ENCODE measurements at regions not wholly inside any gene's neighbourhood (a gene's known extent, or its start where the extent isn't known, plus 50 kb on each side); places are given as distances from the start of the nearest gene placed in this dataset.

DNA sequence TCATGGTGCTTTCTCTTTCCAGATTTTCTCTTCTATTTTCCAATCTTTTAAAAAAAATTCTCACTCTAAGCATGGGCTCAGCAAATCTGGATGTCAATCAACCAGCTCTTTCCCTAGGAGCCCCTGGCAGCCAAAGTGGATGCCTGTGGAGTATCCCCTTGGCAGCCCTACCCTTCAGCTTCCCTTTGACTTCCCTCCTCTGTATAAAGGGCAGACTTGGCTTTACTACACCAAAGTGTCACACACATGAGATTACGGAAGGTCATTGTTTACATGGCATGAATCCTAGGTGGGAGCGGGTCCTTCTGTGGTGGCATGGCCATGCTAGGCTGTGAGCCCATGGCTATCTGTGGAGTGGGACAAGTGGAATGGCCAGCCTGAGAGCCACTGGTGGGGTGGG lies 379.9 kb downstream of the GABRB3 start:
- no peak for TF ChIP-seq POLR2AphosphoS5 (IDR thresholded peaks at IDR 0.05; ENCODE audit: low read depth, low read length)
- TF ChIP-seq FOXP2 (optimal IDR thresholded peaks at IDR 0.05; ENCODE audit: borderline replicate concordance, extremely low read depth, extremely low read length, insufficient read depth): no peak

DNA sequence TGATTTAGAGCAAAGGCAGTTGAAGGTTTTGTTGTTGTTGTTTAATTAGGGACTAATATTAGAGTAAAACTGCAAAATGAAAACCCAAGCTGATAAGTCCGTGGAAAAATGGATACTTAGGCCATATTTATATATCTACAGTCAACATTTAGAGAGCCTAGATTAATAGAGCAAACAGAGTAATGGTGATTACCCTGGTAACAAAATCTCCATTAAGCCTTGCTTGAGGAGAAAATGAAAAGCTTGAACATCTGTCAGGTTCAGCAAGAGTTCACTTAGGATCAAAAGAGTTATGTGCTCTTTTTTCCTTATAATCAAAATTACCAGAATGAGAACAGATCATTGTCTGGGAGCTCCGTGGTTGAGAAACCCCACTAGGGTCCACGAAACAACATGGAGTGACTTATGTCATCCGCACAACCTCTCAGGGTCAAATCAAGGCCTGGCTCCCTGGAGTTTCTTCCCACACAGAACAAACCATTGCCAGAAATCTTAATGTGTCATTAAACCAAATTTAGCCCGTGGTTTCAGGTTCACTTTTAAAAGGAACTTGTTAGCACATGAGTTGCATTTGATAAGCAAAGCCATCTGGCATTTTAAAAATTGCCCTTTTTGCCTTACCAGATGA lies 381.2 kb downstream of the GABRB3 start:
- TF ChIP-seq, protein P1, sequence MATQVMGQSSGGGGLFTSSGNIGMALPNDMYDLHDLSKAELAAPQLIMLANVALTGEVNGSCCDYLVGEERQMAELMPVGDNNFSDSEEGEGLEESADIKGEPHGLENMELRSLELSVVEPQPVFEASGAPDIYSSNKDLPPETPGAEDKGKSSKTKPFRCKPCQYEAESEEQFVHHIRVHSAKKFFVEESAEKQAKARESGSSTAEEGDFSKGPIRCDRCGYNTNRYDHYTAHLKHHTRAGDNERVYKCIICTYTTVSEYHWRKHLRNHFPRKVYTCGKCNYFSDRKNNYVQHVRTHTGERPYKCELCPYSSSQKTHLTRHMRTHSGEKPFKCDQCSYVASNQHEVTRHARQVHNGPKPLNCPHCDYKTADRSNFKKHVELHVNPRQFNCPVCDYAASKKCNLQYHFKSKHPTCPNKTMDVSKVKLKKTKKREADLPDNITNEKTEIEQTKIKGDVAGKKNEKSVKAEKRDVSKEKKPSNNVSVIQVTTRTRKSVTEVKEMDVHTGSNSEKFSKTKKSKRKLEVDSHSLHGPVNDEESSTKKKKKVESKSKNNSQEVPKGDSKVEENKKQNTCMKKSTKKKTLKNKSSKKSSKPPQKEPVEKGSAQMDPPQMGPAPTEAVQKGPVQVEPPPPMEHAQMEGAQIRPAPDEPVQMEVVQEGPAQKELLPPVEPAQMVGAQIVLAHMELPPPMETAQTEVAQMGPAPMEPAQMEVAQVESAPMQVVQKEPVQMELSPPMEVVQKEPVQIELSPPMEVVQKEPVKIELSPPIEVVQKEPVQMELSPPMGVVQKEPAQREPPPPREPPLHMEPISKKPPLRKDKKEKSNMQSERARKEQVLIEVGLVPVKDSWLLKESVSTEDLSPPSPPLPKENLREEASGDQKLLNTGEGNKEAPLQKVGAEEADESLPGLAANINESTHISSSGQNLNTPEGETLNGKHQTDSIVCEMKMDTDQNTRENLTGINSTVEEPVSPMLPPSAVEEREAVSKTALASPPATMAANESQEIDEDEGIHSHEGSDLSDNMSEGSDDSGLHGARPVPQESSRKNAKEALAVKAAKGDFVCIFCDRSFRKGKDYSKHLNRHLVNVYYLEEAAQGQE (IDR thresholded peaks at IDR 0.05; ENCODE audit: insufficient read depth in 1 of 2, low read depth in 2 of 2, low read length in 2 of 2): no peak
- no peak for TF ChIP-seq FOXP2 (optimal IDR thresholded peaks at IDR 0.05; ENCODE audit: borderline replicate concordance, extremely low read depth, extremely low read length, insufficient read depth)
- TF ChIP-seq TAF1 (IDR thresholded peaks at IDR 0.05; ENCODE audit: borderline replicate concordance, insufficient read depth, low read length): no peak

DNA sequence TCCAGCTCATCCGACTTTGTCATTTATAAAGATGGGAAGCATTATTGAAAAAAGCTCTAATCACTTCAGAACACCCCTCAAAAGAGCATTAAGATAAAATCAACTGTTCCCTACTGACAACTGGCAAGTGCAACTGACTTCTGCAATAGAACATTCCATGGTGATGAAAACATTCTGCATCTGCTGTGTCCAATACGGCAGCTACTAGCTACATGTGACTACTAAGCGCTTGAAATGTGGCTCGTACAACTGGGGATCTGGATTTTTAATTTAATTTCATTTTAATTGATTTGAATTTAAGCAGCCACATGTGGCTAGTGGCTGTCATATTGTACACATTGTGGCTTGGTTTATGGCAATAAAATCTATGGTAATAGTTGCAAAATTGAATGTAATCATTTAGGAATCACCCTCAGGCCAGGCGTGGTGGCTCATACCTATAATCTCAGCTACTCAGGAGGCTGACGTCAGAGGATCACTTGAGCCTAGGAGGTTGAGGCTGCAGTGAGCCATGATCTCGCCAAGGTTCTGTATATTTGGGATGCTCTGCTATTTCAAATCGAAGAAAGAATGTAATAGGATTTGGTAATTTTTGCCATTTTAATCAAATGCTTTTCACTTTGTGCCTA lies 390.3 kb downstream of the GABRB3 start:
- TF ChIP-seq POLR2AphosphoS5 (IDR thresholded peaks at IDR 0.05; ENCODE audit: low read depth, low read length): no peak
- TF ChIP-seq SIN3A (IDR thresholded peaks at IDR 0.05; ENCODE audit: borderline replicate concordance, insufficient read depth, low read length): no peak
- TF ChIP-seq, protein P1 (IDR thresholded peaks at IDR 0.05; ENCODE audit: insufficient read depth in 1 of 2, low read depth in 2 of 2, low read length in 2 of 2): no peak
- no peak for TF ChIP-seq FOXP2 (optimal IDR thresholded peaks at IDR 0.05; ENCODE audit: borderline replicate concordance, extremely low read depth, extremely low read length, insufficient read depth)
- no peak for TF ChIP-seq TAF1 (IDR thresholded peaks at IDR 0.05; ENCODE audit: borderline replicate concordance, insufficient read depth, low read length)

DNA sequence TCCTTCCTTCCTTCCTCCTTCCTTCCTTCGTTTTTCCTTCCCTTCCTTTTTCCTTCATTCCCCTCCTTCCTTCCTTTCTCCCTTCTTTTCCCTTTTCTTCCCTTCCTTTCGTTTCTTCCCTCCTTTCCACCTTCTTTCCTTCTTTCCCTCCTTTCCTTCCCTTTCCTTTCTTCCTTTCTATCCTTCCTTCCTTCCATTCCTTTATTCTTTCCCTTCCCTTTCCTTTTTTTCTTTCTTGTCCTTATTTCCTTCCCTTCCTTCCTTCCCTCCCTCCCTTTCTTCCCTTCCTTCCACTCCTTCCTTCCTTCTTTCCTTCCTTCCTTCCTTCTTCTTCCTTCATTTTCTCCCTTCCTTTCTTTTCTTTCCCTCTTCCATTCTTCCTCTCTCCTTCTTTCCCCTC lies 394.6 kb downstream of the GABRB3 start:
- TF ChIP-seq SIN3A (IDR thresholded peaks at IDR 0.05; ENCODE audit: borderline replicate concordance, insufficient read depth, low read length) (no peak), TAF1 (IDR thresholded peaks at IDR 0.05; ENCODE audit: borderline replicate concordance, insufficient read depth, low read length) (no peak), FOXP2 (optimal IDR thresholded peaks at IDR 0.05; ENCODE audit: borderline replicate concordance, extremely low read depth, extremely low read length, insufficient read depth) (no peak), POLR2AphosphoS5 (IDR thresholded peaks at IDR 0.05; ENCODE audit: low read depth, low read length) (no peak)
- TF ChIP-seq, protein P1 (IDR thresholded peaks at IDR 0.05; ENCODE audit: insufficient read depth in 1 of 2, low read depth in 2 of 2, low read length in 2 of 2): no peak

DNA sequence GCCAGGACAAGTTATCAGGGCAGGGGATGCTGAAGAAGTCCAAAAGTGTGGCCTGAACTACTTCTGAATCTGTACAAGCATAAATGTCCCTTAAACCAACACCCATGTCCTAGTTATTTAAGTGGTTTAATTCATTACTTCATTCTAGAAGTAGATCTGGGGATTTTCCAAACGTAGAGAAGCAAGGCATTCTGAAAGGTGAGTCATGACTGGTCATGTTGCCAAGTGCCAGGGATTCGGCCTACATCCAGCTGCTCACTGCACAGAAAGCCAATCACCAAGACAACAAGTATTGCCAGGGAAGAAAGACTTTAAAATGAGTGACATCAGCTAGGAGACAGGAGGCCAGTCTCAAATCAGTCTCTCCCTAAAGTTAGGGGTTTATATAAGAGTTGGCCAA lies 396.6 kb downstream of the GABRB3 start:
- TF ChIP-seq TAF1 (IDR thresholded peaks at IDR 0.05; ENCODE audit: borderline replicate concordance, insufficient read depth, low read length): no peak
- TF ChIP-seq, protein P1 (IDR thresholded peaks at IDR 0.05; ENCODE audit: insufficient read depth in 1 of 2, low read depth in 2 of 2, low read length in 2 of 2): no peak
- TF ChIP-seq POLR2AphosphoS5 (IDR thresholded peaks at IDR 0.05; ENCODE audit: low read depth, low read length): no peak
